ENCODE measurements at regions not wholly inside any gene's neighbourhood (a gene's known extent, or its start where the extent isn't known, plus 50 kb on each side); places are given as distances from the start of the nearest gene placed in this dataset.

- H3K27ac Mint-ChIP-seq (ENCODE audit: unreplicated experiment) = no peak overlapping the region
- no peak for TF ChIP-seq CTCF (conservative IDR thresholded peaks at IDR 0.05)
- peaks cover 6% of the 10 kb centered on the region for H3K36me3 Mint-ChIP-seq (ENCODE audit: low read depth)
- H3K4me3 Mint-ChIP-seq = no peak overlapping the region
- DNase-seq (ENCODE audit: low read depth, low spot score) = no peak
- peaks cover 24% of the 10 kb centered on the region for H3K4me1 Mint-ChIP-seq
- H3K9me3 Mint-ChIP-seq = peaks cover 11% of the 10 kb centered on the region
- H3K27me3 Mint-ChIP-seq (ENCODE audit: low read depth) = no peaks in the 10 kb centered on the region
These were observed 128.2 kb downstream of the CPEB2 start for GRCh38 chr4:15130441-15130840.

- H3K4me3 Mint-ChIP-seq = no peak overlapping the region
- H3K36me3 Mint-ChIP-seq (ENCODE audit: low read depth) = peaks cover 9% of the 10 kb centered on the region
- H3K4me1 Mint-ChIP-seq = peaks cover 24% of the 10 kb centered on the region
- no peak overlapping the region for H3K27ac Mint-ChIP-seq (ENCODE audit: unreplicated experiment)
- peaks cover 11% of the 10 kb centered on the region for H3K9me3 Mint-ChIP-seq
- H3K27me3 Mint-ChIP-seq (ENCODE audit: low read depth) = no peaks in the 10 kb centered on the region
- TF ChIP-seq CTCF (conservative IDR thresholded peaks at IDR 0.05) = no peak
- no peak for DNase-seq (ENCODE audit: low read depth, low spot score)
These were observed 129.3 kb downstream of the CPEB2 start for GRCh38 chr4:15131551-15131950.

- no peak for TF ChIP-seq CTCF (conservative IDR thresholded peaks at IDR 0.05)
- Mint-ChIP-seq H3K9me3 (peaks cover 16% of the 10 kb centered on the region), H3K27me3 (ENCODE audit: low read depth) (no peaks in the 10 kb centered on the region), H3K27ac (ENCODE audit: unreplicated experiment) (peak overlapping the region; percentile 80), H3K4me1 (peaks cover 24% of the 10 kb centered on the region), H3K36me3 (ENCODE audit: low read depth) (peaks cover 15% of the 10 kb centered on the region), H3K4me3 (no peak overlapping the region)
- no peak for DNase-seq (ENCODE audit: low read depth, low spot score)
These were observed 130.5 kb downstream of the CPEB2 start for GRCh38 chr4:15132739-15133138.

GRCh38 chr4:15139599-15139998 is 137.3 kb downstream of the CPEB2 start:
- no peak overlapping the region for H3K27ac Mint-ChIP-seq (ENCODE audit: unreplicated experiment)
- H3K4me3 Mint-ChIP-seq = no peak overlapping the region
- no peaks in the 10 kb centered on the region for H3K27me3 Mint-ChIP-seq (ENCODE audit: low read depth)
- peaks cover 17% of the 10 kb centered on the region for H3K36me3 Mint-ChIP-seq (ENCODE audit: low read depth)
- DNase-seq (ENCODE audit: low read depth, low spot score) = no peak
- TF ChIP-seq CTCF (conservative IDR thresholded peaks at IDR 0.05) = no peak
- H3K4me1 Mint-ChIP-seq = peaks cover 4% of the 10 kb centered on the region
- peaks cover 17% of the 10 kb centered on the region for H3K9me3 Mint-ChIP-seq

GRCh38 chr4:15142201-15142600 is 139.9 kb downstream of the CPEB2 start:
- H3K4me3 Mint-ChIP-seq = no peak overlapping the region
- no peaks in the 10 kb centered on the region for H3K27me3 Mint-ChIP-seq (ENCODE audit: low read depth)
- peaks cover 9% of the 10 kb centered on the region for H3K4me1 Mint-ChIP-seq
- H3K36me3 Mint-ChIP-seq (ENCODE audit: low read depth) = peaks cover 4% of the 10 kb centered on the region
- no peak for DNase-seq (ENCODE audit: low read depth, low spot score)
- no peak overlapping the region for H3K27ac Mint-ChIP-seq (ENCODE audit: unreplicated experiment)
- peaks cover 4% of the 10 kb centered on the region for H3K9me3 Mint-ChIP-seq
- no peak for TF ChIP-seq CTCF (conservative IDR thresholded peaks at IDR 0.05)

- no peaks in the 10 kb centered on the region for H3K9me3 Mint-ChIP-seq
- H3K27me3 Mint-ChIP-seq (ENCODE audit: low read depth) = no peaks in the 10 kb centered on the region
- H3K36me3 Mint-ChIP-seq (ENCODE audit: low read depth) = no peaks in the 10 kb centered on the region
- no peak overlapping the region for H3K27ac Mint-ChIP-seq (ENCODE audit: unreplicated experiment)
- DNase-seq (ENCODE audit: low read depth, low spot score) = no peak
- H3K4me3 Mint-ChIP-seq = no peak overlapping the region
- H3K4me1 Mint-ChIP-seq = peaks cover 23% of the 10 kb centered on the region
- TF ChIP-seq CTCF (conservative IDR thresholded peaks at IDR 0.05) = no peak
These were observed 141.3 kb downstream of the CPEB2 start for GRCh38 chr4:15143551-15143950.

Measured in neural crest cell (in vitro differentiated cells).